ENCODE measurements at regions not wholly inside any gene's neighbourhood (a gene's known extent, or its start where the extent isn't known, plus 50 kb on each side); places are given as distances from the start of the nearest gene placed in this dataset.
A peak's percentile ranks its signal among the peaks of the same experiment; 100 is the strongest.

DNA sequence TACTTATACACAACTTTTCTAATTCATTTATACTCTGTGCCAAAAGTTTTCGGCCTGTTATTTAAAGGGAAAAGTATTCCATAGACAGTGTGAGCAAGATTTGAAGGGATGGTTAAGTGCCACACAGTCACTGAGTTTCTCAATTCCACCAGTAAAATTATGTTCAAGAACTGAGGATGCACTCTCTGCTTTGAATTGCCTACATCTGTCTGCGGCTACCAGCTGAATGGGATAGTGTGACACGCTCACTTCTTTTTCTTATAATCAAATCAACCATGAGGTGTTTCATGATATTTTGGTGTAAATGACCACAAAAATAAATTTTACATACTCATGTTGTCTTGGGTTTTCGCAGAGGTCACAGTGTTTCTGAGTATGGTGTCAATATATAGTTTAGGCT is 218.4 kb upstream of the TMEM161B start:
- DNase-seq (ENCODE audit: low read depth) = no peak

DNA sequence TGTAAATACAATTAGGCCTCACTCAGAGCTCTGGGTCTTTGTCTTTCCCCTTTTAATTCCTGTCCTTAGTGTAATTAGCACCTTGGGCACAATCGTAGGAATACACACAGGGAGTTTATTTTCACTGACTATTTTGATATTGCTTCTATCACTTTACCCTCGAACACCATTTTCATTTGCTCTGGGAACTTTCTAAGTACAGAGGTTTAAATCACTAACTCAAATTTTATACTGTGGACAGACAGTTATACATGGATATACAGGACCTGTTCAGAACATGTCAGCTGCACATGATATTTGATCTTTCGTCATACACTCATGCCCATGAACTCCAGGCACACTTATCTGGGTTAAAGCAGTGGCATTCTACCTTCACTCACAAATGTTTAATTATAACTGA is 217.8 kb upstream of the TMEM161B start:
- no peak for DNase-seq (ENCODE audit: low read depth)

DNA sequence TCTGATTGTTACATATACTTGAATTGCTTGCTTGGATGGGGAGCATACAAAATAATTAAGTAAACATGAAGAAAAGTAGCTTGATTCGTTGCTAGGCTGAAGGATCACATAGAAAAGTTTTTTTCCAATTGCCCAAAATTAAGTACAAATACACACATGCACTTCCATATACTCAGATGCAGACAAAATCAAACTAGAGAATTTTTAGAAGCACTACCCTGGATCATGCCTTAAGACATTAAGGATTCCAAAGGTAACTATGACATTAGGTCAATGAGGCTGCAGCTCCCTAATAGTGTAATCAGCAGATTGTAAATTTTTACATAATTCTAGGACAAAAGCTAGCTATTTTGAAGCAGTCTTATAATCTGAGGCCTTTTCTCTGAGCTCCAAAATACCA is 216.9 kb upstream of the TMEM161B start:
- no peak for DNase-seq (ENCODE audit: low read depth)

DNA sequence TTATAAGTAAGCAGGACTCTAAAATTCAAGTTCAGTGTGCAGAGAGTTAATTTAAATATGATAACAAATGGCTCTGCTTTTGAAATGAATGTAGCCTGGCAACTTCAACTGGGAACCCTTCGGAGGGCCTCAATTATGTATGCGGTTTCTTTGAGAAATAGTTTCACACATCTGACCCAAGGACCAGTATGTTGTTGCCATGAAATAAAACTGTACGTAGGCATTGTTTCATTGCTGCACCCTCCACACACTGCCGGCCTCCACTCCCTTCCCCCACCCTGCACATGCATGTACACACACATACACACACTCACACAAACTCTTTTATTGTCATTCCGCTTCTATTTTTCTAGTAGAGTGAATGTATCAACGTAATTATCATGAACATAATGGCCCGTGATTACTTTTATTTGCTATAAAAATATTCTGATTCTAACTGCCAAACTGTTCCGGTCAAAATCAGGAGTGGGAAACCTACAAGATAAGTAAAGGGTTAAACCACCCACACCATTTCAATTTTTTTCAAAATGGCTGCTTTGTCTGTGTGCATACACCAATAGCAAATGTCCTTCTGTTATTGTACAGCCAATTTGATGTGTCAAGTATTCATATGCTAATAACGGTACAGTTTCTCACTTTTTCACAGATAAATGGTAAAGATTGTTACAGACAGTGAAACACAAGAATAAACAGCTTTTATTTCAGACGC is 215.5 kb upstream of the TMEM161B start:
- no peak for DNase-seq (ENCODE audit: low read depth)

DNA sequence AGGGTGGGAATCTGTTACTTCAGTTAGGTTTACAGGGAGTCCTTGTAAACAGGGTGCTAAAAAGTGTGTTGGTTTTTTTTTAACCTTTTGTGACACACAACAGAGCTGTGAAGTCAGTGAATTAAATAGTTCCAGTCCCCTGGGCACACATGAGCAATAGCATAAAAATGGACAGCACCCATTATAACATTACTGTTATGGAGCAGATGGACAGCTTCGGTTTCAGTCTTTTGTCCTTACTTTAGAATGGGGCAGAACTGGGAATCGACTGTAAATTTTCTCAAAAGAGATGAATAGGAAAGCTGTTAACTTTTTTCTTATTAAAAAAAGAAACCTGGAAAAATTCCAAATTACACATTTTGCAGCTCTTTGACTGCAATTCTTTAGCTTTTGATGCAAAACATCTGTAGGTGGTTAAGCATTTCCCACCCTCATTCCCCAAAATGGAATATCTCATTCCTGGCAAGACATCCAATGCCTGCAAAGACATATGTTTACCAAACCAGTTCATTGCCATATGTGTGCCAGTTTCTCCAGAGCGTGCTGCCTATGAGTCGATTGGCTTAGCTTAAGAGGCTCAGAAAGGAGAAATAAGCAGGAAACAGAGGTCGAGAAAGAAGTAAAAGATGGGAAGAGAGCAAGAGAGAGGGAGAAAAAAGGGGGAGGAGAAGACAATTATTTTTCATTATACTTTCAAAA is 212.3 kb upstream of the TMEM161B start:
- DNase-seq (ENCODE audit: low read depth) = peak; percentile 5

DNA sequence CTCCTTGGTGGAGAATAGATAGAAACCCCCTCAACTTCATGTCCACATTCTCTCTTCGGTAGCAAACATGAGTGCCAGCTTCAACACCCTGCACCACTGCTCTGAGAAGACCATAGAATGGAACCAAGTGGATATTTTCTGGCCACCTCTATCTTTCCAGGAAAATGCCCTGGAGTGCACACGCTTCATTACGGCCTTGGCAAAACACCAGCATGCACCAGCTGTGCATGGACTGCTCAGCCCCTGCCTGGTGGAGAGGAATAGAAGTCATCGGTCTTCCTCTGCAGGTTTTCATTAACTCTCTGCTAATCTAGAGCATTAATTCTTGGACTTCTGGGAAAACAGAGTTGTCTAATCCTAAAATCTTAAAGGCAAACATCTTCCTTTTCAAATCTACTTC is 211.6 kb upstream of the TMEM161B start:
- no peak for DNase-seq (ENCODE audit: low read depth)

DNA sequence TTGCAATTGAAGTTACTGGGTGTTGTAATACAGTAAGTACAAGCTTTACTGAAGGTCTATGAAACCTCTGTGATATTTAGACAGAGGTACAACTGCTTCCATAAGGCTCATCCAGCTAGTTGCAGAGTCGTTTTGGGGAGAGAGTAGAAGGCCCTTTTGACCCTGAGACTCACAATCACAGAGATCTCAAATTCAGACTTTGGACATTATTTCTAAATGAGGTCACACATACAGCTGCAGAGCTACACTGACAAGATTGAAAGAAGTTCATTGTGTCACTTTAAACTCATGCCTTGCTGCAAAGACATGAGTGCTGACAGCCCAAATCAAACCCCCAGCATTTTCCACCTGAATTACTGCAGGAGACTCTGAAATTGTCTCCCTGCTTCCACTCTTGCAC is 205.9 kb upstream of the TMEM161B start:
- no peak for DNase-seq (ENCODE audit: low read depth)

DNA sequence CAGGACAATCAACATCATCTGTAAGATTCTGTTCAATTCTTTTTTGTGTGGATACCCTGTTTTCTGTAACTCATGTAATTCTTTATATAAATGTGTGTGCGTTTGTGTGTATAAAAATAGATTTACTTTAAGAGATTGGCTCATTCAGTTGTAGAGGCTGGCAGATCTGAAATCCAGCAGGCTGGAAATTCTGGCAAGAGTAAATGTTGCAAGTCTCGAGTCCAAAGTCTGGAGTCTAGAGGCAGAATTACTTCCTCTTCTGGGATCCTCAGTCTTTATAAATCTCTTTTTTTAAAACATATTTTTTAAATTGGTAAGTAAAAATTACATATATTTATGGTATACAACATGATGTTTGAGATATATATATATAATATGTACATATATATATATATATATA is 202.1 kb upstream of the TMEM161B start:
- DNase-seq (ENCODE audit: low read depth) = no peak

DNA sequence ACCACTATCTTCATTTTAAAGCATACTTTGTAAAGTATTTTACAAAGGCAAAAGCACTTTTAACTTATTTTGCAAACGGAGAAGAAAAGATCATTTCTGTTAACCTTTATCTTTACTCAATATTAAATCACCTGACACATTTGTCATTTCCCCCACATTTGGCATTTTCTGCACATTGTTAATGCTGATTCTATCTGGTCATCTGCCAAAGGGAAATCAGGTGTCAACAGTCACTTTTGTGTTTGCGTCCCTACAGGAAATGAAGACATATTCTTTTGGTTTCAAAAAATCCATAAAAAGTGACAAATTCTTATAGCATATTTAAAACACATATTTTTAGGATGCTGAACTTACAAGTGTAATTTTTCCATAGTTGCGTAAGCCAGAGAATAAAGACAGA is 191.3 kb upstream of the TMEM161B start:
- no peak for DNase-seq (ENCODE audit: low read depth)

DNA sequence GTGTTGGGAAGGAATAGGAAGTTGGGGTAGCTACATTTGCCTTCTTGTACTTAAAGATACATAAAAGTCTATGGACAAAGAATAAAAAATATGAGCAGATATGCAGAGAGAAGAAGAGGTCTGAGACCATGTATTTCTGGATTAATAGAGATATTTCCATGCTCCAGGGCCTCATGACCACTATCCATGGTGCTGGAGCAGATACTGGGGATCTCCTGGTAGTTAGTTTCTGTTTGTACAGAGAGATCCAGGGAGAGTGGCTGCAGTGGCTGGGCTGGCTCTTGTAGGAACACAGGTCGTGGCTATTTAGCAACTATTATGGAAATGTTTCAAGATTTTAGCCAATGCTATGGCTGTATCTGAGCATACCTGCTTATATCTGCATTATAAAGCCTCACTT is 184.2 kb upstream of the TMEM161B start:
- no peak for DNase-seq (ENCODE audit: low read depth)

DNA sequence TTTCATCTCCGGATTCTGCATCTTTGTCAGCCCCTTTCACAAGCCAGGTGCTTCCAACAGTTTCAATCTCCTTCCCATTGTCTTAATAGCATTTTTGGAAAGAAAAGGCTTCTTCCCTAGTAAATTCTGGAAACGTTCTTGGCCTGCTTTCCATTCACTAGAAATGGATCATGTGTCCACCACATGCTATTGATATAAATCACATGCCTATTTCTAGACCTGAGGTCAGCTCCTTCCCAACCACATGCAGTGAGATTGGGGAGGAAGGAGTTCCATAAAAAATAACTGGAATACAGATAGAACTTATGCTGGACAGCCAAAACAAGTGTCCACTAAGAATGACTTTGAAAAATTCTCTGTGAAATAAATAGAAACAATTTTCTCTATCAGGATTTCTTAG is 181.6 kb upstream of the TMEM161B start:
- DNase-seq (ENCODE audit: low read depth) = no peak

DNA sequence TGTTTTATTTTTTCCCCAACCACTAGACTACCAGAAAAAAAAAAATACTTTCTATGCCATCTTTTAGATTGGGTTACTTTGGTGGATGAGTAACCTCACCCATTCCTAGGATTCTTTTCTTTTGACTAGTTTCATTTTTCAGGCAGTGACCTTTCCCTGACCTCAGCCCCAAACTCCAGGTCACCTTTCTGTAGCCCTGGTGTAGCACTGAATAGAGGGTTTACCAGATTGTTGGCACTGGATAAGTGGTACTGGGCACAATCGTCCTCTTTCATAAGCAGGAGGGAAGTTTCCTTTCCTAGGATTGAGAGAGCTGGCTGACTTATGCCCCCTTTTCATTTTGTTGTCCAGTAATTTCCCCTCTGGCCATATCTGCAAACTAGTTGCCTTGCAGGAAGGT is 169.4 kb upstream of the TMEM161B start:
- peak; percentile 3 for DNase-seq (ENCODE audit: low read depth)

DNA sequence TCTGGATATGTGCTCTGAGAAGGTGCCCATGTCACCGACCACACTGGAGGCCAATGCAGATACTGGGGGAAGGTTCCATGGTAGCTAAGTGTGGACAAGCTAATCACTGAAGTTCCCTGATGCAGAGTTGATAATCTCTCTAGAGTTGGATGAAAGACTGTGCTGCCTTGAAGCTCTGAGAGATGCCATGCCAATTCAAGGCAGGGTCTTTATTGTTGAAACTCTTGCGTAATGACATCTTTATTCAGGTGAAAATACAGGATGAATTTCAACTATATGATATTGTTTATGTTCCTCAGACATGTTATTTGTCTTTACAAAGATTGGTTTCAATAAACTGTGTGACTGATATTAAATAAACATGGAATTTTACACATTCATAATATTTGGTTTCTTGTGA is 167.6 kb upstream of the TMEM161B start:
- no peak for DNase-seq (ENCODE audit: low read depth)

DNA sequence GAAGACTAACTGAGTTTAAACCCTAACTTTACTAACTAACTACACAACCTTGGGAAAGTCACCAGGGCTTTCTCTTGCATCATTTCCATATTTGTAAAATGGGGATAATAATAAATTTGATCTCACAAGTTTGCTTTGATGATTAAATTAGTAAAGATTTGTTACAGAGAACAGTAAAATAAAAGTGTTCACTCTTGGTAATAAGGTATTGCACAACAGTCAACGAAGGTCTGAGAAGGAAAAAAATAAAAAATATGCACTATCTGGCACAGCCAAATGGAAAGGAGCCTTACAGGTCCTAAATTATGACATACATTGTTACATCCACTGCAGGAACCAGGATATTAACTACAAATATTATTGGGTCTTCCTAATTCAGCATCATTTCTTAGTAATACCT is 160.0 kb upstream of the TMEM161B start:
- no peak for DNase-seq (ENCODE audit: low read depth)

DNA sequence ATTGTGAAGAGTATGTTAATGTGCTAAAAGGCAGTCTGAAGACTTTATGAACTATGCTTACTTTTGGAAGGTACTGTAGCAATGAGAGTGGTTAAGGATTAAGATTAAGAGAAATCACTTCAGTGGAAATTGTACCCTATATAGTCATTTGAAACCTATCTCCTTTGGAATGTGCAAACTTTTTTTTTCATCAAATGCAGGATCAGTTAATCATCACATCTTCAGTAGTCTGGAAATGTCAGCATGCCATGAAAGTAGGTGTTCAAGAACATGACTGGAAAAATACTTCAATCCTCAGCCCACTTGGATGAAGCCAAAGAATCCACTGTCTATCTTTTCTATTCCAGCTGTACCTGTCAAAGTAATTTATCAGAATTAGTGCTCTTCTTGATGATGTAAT is 157.8 kb upstream of the TMEM161B start:
- no peak for DNase-seq (ENCODE audit: low read depth)

DNA sequence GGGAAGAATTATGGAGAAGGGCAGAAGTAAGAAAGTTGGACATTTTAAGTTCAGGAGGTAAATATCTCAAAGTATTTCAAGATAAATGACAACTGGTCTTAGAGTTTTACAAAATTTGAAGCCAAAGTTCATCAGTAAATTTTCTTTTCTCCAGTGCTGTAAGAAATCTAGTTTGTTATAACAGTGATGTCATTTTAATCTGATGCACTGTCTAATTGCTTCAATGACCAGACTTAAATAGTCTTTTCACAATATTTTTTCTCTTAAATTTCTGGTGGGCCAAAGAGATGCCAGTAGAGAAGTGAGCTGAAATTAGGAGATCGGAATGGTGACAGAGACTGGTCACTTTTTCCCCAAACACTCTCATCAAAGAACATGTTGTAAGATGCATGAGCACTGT is 156.5 kb upstream of the TMEM161B start:
- DNase-seq (ENCODE audit: low read depth) = no peak

DNA sequence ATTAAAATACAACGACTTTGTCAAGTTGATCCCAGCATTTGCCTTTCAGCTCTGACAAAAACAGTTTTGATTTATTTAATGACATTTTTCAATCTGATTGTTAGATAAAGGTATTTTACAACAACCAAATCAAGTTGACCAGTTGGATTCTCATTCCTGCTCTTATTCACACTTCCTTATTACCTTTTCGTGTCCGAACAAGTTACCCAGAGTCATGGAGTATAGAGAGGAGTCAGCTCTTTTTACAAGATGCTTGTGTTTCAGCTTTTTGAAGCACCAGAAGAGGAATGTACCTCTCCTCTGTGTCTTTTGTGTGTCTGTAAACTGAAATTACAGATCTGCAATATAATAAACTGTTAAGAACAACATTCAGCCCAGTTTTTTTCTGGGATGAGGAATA is 151.3 kb upstream of the TMEM161B start:
- DNase-seq (ENCODE audit: low read depth) = no peak

DNA sequence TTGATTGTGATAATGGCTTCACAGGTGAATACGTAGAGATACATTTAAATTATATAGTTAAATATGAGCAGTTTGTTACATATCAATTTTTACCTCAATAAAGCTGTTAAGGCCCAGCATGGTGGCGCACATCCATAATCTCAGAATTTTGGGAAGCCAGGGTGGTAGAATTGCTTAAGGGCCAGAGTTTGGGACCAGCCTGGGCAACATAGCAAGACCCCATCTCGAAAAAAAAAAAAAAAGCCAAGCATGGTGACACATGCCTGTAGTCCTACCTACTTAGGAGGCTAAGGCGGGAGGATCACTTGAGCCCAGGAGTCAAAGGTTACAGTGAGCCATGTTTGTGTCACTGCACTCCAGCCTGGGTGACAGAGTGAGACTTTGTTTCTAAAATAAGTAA is 138.7 kb upstream of the TMEM161B start:
- DNase-seq (ENCODE audit: low read depth) = no peak

DNA sequence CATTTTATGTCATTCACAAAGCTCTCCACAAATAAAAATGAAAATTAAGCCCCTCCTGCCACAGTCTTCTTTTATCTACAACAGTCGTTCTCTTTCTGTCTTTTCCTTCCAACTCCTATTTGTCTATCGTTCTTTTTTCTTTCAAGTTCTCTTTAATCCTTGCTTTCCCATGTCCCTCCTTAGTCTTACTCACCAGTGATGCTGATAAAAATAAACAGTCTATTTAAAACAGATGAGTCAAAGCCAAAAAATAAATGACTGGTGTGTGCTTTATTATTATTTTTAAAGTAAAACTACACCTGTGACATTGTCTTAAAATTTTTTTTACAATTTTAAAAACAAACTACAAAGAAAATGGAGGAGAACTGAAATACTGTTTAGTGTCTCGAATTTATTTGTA is 137.1 kb upstream of the TMEM161B start:
- no peak for DNase-seq (ENCODE audit: low read depth)

DNA sequence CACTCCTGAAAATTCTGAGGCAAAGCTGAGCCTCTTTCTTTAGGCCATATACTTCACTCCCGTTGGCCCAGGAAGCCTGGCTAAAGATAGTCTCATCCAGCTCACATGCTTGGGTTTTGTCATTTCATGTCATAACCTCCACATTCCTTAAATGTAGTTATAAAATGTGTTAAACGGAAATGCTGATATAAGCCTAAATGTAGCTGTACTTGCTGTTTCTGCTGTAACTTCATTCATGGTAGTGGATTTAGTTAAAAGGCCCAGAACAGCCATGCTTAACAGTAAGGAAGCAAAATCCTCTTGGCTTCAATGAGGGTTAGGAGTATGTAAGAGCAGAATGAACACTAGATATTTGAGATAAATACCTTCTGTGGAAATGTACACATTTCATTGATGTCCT is 135.8 kb upstream of the TMEM161B start:
- no peak for DNase-seq (ENCODE audit: low read depth)

DNA sequence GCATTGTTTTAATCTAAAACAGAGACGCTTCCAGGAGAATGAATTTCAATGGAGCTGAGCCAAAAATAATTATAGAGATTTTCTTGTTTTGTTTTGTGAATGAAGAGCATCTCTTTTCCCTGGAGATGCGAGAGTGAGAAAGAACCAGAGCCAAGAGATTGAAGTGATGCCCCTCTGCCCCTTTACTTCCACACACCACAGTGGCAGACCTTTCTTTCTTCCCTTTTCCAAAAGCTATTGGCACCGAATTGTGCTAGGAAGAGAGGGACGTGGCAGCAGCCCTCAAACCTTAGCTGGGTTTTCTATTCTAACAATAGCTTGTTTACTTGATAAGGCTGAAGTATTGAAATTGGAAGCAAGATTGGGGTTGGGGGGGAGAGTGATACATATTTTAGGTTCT is 133.0 kb upstream of the TMEM161B start:
- no peak for DNase-seq (ENCODE audit: low read depth)

DNA sequence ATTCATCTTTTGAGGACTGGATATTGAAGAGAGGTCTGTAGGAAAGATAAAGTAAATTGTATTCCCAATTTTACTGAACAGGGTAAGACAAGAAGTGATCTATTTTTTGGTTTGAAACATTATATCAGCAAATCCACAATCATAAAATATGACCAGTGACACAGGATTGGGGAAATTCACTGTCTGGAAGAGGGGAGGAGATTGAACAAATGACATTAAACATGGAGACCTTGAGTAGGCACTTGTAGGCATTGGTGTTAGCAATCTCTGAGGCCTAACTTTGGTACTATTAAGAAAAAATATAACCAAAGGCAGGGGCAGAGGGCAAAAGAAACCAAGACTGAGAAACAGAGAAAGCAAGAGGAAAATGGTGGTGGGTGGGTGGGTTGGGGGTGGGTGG is 132.6 kb upstream of the TMEM161B start:
- DNase-seq (ENCODE audit: low read depth) = no peak

DNA sequence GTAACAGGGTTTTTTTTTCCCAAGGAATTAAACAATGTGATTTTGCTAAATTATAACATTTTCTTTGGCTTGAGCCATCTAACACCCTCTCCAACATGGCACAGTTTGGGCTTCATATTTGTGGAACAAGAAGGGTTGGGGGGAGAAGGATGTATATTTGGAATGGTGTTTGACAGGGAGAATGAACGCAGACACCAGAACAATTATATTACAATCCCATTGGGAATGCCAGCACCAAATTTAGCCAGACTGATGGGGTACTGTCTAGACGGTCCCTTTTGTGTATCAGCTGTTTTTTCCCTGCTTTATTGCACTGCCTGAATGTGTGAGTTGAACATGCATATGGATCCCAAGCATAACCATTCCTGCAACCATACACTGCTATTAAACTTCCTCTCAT is 130.9 kb upstream of the TMEM161B start:
- no peak for DNase-seq (ENCODE audit: low read depth)

DNA sequence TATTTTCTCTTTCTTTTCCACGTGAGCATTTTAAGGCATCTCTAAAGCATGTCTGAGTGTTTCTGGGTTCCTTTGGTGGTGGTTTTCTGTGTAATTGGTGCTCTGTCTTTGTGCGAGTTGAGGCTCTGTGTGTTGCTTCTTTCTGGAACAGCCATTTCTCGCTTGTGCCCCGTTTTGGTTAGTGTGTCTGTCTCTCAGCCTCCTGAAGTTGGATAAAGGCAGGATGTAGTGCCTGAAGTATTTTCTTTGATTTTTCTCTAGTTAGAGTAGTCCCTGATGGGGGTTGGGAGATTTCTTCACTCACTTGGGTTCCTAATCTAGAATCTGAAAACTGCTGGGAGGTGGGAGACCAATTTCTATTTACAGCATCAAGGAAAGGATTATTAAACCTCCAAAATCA is 129.7 kb upstream of the TMEM161B start:
- DNase-seq (ENCODE audit: low read depth) = no peak
